K562 (cell line): ENCODE measurements at regions not wholly inside any gene's neighbourhood (a gene's known extent, or its start where the extent isn't known, plus 50 kb on each side); places are given as distances from the start of the nearest gene placed in this dataset.

ENCODE experiments used
- ATAC-seq: fragments of 200-7000 bp; cut with Tn5 transposase; 3 replicates; pipeline ENCODE4 v1.9.1; 2020; ENCODE audit warnings: moderate library complexity
- BruUV-seq: library from RNA; stranded (reverse); fragments of 400-500 nt; replicated peaks from 2 replicates; lab custom pipeline; 2021; lab: Mats Ljungman, UMichigan
- CTCF ChIA-PET: fragments of 300-600 bp; formaldehyde crosslinking; extraction: SDS; loops from one replicate; lab custom pipeline; 2021; ENCODE audit warnings: low intra/inter-chr PET ratio; lab: Yijun Ruan, JAX
- POLR2A ChIA-PET: fragments of 300-600, 350-650 bp; sonication (Branson Sonifier 250); formaldehyde crosslinking; extraction: SDS; loops from one replicate; lab custom pipeline; 2021; ENCODE audit warnings: antibody characterized with exemption, inconsistent platforms; lab: Yijun Ruan, JAX
- DNase-seq, 4 experiments: peaks; one replicate each; pipeline versions ENCODE4 v3.0.0 to v3.0.0-alpha.2; 2011 to 2018; ENCODE audit warnings: low spot score in 3 of 4, mixed read lengths in 3 of 4; ENCODE audit errors: extremely low read depth in 1 of 4
- FAIRE-seq: peaks from 2 replicates; lab custom pipeline; 2011; peaks lifted over from hg19 to GRCh38; lab: Jason Lieb, UNC
- H2AFZ ChIP-seq: 2 replicates; pipeline ENCODE4 v1.6.0; 2011; ENCODE audit warnings: low read depth, low read length, control low read depth, inconsistent platforms
- H3K27ac ChIP-seq: fragments of 200-600 bp; 3 replicates; pipeline ENCODE4 v1.8.0; 2011; ENCODE audit warnings: low read depth, mild to moderate bottlenecking, control low read depth, inconsistent platforms, low read length, moderate library complexity, mixed read lengths; ENCODE audit errors: extremely low read depth
- H3K27me3 ChIP-seq, 2 experiments: fragments of 300-600 bp in 1 of 2; 2 replicates in 1 of 2; 3 replicates in 1 of 2; pipeline versions ENCODE4 v1.6.0 to v1.8.0; 2011; ENCODE audit warnings: inconsistent platforms in 2 of 2, low read length in 2 of 2, mild to moderate bottlenecking in 1 of 2, mixed read lengths in 1 of 2, moderate library complexity in 1 of 2; ENCODE audit not compliant: control insufficient read depth in 2 of 2, insufficient read depth in 2 of 2
- H3K36me3 ChIP-seq: fragments of 300-600 bp; 3 replicates; pipeline ENCODE4 v1.8.0; 2011; ENCODE audit warnings: mild to moderate bottlenecking, low read length, inconsistent platforms; ENCODE audit not compliant: control insufficient read depth, insufficient read depth
- H3K4me1 ChIP-seq, 2 experiments: fragments of 200-600 bp in 1 of 2; replicated peaks in 1 of 2; 2 replicates in 1 of 2; 3 replicates in 1 of 2; pipeline versions ENCODE4 v1.5.1 to v1.8.0; 2011; ENCODE audit warnings: inconsistent platforms in 2 of 2, low read length in 2 of 2, mild to moderate bottlenecking in 1 of 2, mixed read lengths in 1 of 2, moderate library complexity in 1 of 2; ENCODE audit not compliant: control insufficient read depth in 2 of 2, insufficient read depth in 2 of 2
- H3K4me2 ChIP-seq: 2 replicates; pipeline ENCODE4 v1.6.1; 2011; ENCODE audit warnings: low read length, control low read depth, inconsistent platforms, mixed read lengths; ENCODE audit not compliant: insufficient read depth
- H3K4me3 ChIP-seq: fragments of 200-600 bp; sonication (generic), shearing (Covaris generic); 2 replicates; pipeline ENCODE4 v1.5.1; 2016; ENCODE audit warnings: control low read depth, inconsistent platforms
- H3K79me2 ChIP-seq: fragments of 200-600 bp; 3 replicates; pipeline ENCODE4 v1.8.0; 2011; ENCODE audit warnings: low read length, inconsistent platforms; ENCODE audit not compliant: control insufficient read depth, insufficient read depth
- H3K9ac ChIP-seq, 2 experiments: 2 replicates each; pipeline versions ENCODE4 v1.6.0 to v1.6.1; 2011; ENCODE audit warnings: low read depth in 2 of 2, low read length in 2 of 2, control low read depth in 1 of 2, inconsistent platforms in 1 of 2, mild to moderate bottlenecking in 1 of 2, mixed read lengths in 1 of 2; ENCODE audit not compliant: insufficient read depth in 1 of 2
- H3K9me1 ChIP-seq: one replicate; pipeline ENCODE4 v1.6.0; 2011; ENCODE audit warnings: inconsistent platforms, mild to moderate bottlenecking, low read length, moderate library complexity; ENCODE audit not compliant: control insufficient read depth, insufficient read depth
- H3K9me3 ChIP-seq: replicated peaks from 2 replicates; pipeline ENCODE4 v1.5.1; 2011; ENCODE audit warnings: low read depth, low read length, inconsistent platforms; ENCODE audit not compliant: control insufficient read depth, insufficient read depth
- H4K20me1 ChIP-seq: replicated peaks from 2 replicates; pipeline ENCODE4 v1.6.1; 2011; ENCODE audit warnings: low read length, inconsistent platforms, mixed read lengths; ENCODE audit not compliant: control insufficient read depth, insufficient read depth
- ETS2 ChIP-seq: IDR thresholded peaks from 2 replicates; pipeline ENCODE4 v1.6.1; 2016; ENCODE audit warnings: borderline replicate concordance, missing genetic modification characterization, mild to moderate bottlenecking, moderate library complexity, missing compliant biosample characterization; ENCODE audit not compliant: poor library complexity, severe bottlenecking
- HSF4 ChIP-seq: fragments of 250-450 bp; sonication (Bioruptor Pico); IDR thresholded peaks from 2 replicates; pipeline ENCODE4 v2.1.2; 2022; ENCODE audit warnings: mild to moderate bottlenecking, moderate library complexity, borderline replicate concordance
- KAT7 ChIP-seq: sonication (generic); formaldehyde crosslinking; IDR thresholded peaks from 2 replicates; pipeline ENCODE4 v1.8.0; 2022; ENCODE audit warnings: missing genetic modification reagents, mild to moderate bottlenecking, borderline replicate concordance
- RFX1 ChIP-seq: fragments of 450-650 bp; IDR thresholded peaks from 2 replicates; pipeline ENCODE4 v1.6.1; 2016; ENCODE audit warnings: mild to moderate bottlenecking, moderate library complexity
- SMARCC2 ChIP-seq: fragments of 450-650 bp; IDR thresholded peaks from 2 replicates; pipeline ENCODE4 v1.6.1; 2017; ENCODE audit warnings: antibody characterized with exemption, moderate library complexity, mild to moderate bottlenecking, low read depth
- ZSCAN29 ChIP-seq: fragments of 450-650 bp; IDR thresholded peaks from 2 replicates; pipeline ENCODE4 v1.6.1; 2017
- WGBS: fragments of 100-300 bp; shearing (Covaris generic); methylation state at CpG from one replicate; pipeline ENCODE4 v1.1.6; 2016; ENCODE audit warnings: low coverage, mixed read lengths; ENCODE audit not compliant: insufficient coverage; ENCODE audit errors: missing lambda C conversion rate; 5-methylcytosine and 5-hydroxymethylcytosine counted together
- in situ Hi-C: fragments of 300-500 bp; cut with MboI; formaldehyde crosslinking; loops from 4 replicates; pipeline ENCODE4 v1.15.0; 2018; ENCODE audit warnings: inconsistent platforms, mixed read lengths
- intact Hi-C: fragments of 100-400 bp; cut with micrococcal nuclease; formaldehyde crosslinking; loops from 2 replicates; pipeline ENCODE4 v1.14.2; 2022

DNA sequence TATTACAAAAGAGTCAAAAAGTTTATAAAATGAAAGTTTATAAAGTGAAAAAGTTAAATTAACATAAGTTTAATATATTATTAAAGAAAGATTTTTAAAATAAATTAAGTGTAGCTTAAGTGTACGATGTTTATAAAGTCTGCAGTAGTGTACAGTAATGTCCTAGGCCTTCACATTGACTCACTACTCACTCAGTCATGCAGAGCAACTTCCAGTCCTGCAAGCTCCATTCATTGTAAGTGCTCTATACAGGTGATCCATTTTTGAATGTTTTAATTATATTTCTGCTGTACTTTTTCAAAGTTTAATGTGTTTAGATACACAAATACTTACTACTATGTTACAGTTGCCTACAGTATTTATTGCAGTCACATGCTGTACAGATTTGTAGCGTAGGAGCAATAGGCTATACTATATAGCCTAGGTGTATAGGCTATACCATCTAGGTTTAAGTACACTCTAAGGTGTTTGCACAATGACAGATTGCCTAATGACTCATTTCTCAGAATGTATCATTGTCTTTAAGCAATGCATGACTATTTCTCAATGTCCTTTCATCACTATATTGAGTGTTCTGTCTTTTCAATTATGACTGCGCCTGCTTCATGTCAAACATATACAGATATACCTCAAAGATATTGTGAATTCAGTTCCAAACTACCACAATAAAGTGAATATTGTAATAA, 1110.3 kb upstream of the MAP3K7 start:
- BruUV-seq, result no TSS peak
- POLR2A ChIA-PET, result no interaction called here
- no peak overlapping the region for H3K9ac ChIP-seq
- no peaks in the 10 kb centered on the region for H3K9me3 ChIP-seq
- no peaks in the 10 kb centered on the region for H3K79me2 ChIP-seq
- H4K20me1 ChIP-seq, result no peaks in the 10 kb centered on the region
- intact Hi-C loops, result no loop called here
- DNase-seq, result no peak
- no peak overlapping the region for H3K4me2 ChIP-seq
- in situ Hi-C loops, result no loop called here
- no peak overlapping the region for H3K4me3 ChIP-seq
- no peaks in the 10 kb centered on the region for H3K36me3 ChIP-seq
- no peaks in the 10 kb centered on the region for H3K27me3 ChIP-seq
- TF ChIP-seq RFX1 (no peak), ZSCAN29 (no peak), HSF4 (CRISPR knock-in tag) (no peak)
- H3K9me1 ChIP-seq, result no peaks in the 10 kb centered on the region
- 3% methylated on average over 3 of the region's 3 CpGs for WGBS
- no peak overlapping the region for H3K27ac ChIP-seq
- no peak overlapping the region for H2AFZ ChIP-seq
- CTCF ChIA-PET, result no interaction called here
- H3K4me1 ChIP-seq, result no peaks in the 10 kb centered on the region
- FAIRE-seq, result no peak
- no peak for ATAC-seq

GRCh38 chr6:91695221-91695620, 1108.3 kb upstream of the MAP3K7 start:
- H3K4me1 ChIP-seq, result no peaks in the 10 kb centered on the region
- H4K20me1 ChIP-seq, result no peaks in the 10 kb centered on the region
- no peak for DNase-seq
- CTCF ChIA-PET, result no interaction called here
- H3K27me3 ChIP-seq, result no peaks in the 10 kb centered on the region
- no peak overlapping the region for H2AFZ ChIP-seq
- 0% methylated on average over 2 of the region's 3 CpGs for WGBS
- H3K9me3 ChIP-seq, result no peaks in the 10 kb centered on the region
- no peak overlapping the region for H3K4me3 ChIP-seq
- no peak overlapping the region for H3K27ac ChIP-seq
- no TSS peak for BruUV-seq
- no peaks in the 10 kb centered on the region for H3K36me3 ChIP-seq
- ATAC-seq, result no peak
- POLR2A ChIA-PET, result no interaction called here
- H3K4me2 ChIP-seq, result no peak overlapping the region
- H3K9ac ChIP-seq, result no peak overlapping the region
- H3K79me2 ChIP-seq, result no peaks in the 10 kb centered on the region
- no peaks in the 10 kb centered on the region for H3K9me1 ChIP-seq
- FAIRE-seq, result no peak
- intact Hi-C loops (no loop called here), in situ Hi-C loops (no loop called here)
- TF ChIP-seq ETS2 (no peak), KAT7 (CRISPR knock-in tag) (no peak), SMARCC2 (no peak), RFX1 (peak; percentile 37; the same call in 1 of the 2 replicates)
